ENCODE measurements at regions not wholly inside any gene's neighbourhood (a gene's known extent, or its start where the extent isn't known, plus 50 kb on each side); places are given as distances from the start of the nearest gene placed in this dataset.
A peak's percentile ranks its signal among the peaks of the same experiment; 100 is the strongest.

GRCh38 chr10:35925493-35925892 is 283.4 kb upstream of the FZD8 start:
- Histone ChIP-seq H3K9me3 (no peaks in the 10 kb centered on the region), H3K4me3 (no peak overlapping the region), H3K36me3 (no peaks in the 10 kb centered on the region), H3K4me1 (no peaks in the 10 kb centered on the region), H3K27me3 (no peaks in the 10 kb centered on the region), H3K27ac (no peak overlapping the region)
- DNase-seq: no peak
- 74 to 80% methylated on average over 1 of the region's 1 CpG for WGBS, 2 donors
- ATAC-seq (ENCODE audit: low FRiP score in 2 of 2): no peak
- no peak for TF ChIP-seq CTCF (IDR thresholded peaks at IDR 0.05)
- no peak for TF ChIP-seq EP300 (IDR thresholded peaks at IDR 0.05)
- TF ChIP-seq POLR2A (IDR thresholded peaks at IDR 0.05): no peak
- TF ChIP-seq POLR2AphosphoS5 (IDR thresholded peaks at IDR 0.05): no peak

GRCh38 chr10:35924759-35925158 is 282.7 kb upstream of the FZD8 start:
- Histone ChIP-seq H3K4me3 (no peak overlapping the region), H3K9me3 (no peaks in the 10 kb centered on the region), H3K36me3 (no peaks in the 10 kb centered on the region), H3K27me3 (no peaks in the 10 kb centered on the region), H3K4me1 (no peaks in the 10 kb centered on the region), H3K27ac (no peak overlapping the region)
- WGBS, 2 donors: 69 to 92% methylated on average over 1 of the region's 1 CpG
- ATAC-seq (ENCODE audit: low FRiP score in 2 of 2): no peak
- DNase-seq: no peak
- TF ChIP-seq POLR2AphosphoS5 (IDR thresholded peaks at IDR 0.05): no peak
- no peak for TF ChIP-seq CTCF (IDR thresholded peaks at IDR 0.05)
- no peak for TF ChIP-seq POLR2A (IDR thresholded peaks at IDR 0.05)
- TF ChIP-seq EP300 (IDR thresholded peaks at IDR 0.05): no peak

GRCh38 chr10:35922876-35923600 is 280.9 kb upstream of the FZD8 start:
- ATAC-seq (ENCODE audit: low FRiP score in 2 of 2): no peak
- H3K4me1 ChIP-seq: no peaks in the 10 kb centered on the region
- DNase-seq: no peak
- no peaks in the 10 kb centered on the region for H3K36me3 ChIP-seq
- no peaks in the 10 kb centered on the region for H3K9me3 ChIP-seq
- 91 to 96% methylated on average over 4 of the region's 4 CpGs for WGBS, 2 donors
- no peak for TF ChIP-seq EP300 (IDR thresholded peaks at IDR 0.05)
- TF ChIP-seq POLR2A (IDR thresholded peaks at IDR 0.05): no peak
- no peak for TF ChIP-seq CTCF (IDR thresholded peaks at IDR 0.05)
- TF ChIP-seq POLR2AphosphoS5 (IDR thresholded peaks at IDR 0.05): no peak
- H3K4me3 ChIP-seq: no peak overlapping the region
- no peak overlapping the region for H3K27ac ChIP-seq
- no peaks in the 10 kb centered on the region for H3K27me3 ChIP-seq

- no peaks in the 10 kb centered on the region for H3K4me1 ChIP-seq
- ATAC-seq (ENCODE audit: low FRiP score in 2 of 2) (no peak), DNase-seq (peak in 1 of 2 donors; percentile 37)
- H3K27ac ChIP-seq: no peak overlapping the region
- no peak overlapping the region for H3K4me3 ChIP-seq
- H3K27me3 ChIP-seq: no peaks in the 10 kb centered on the region
- no peaks in the 10 kb centered on the region for H3K9me3 ChIP-seq
- WGBS, 2 donors: 87 to 88% methylated on average over 13 of the region's 13 CpGs
- H3K36me3 ChIP-seq: no peaks in the 10 kb centered on the region
- TF ChIP-seq CTCF (IDR thresholded peaks at IDR 0.05) (no peak), POLR2A (IDR thresholded peaks at IDR 0.05) (no peak), POLR2AphosphoS5 (IDR thresholded peaks at IDR 0.05) (no peak), EP300 (IDR thresholded peaks at IDR 0.05) (no peak)
These were observed 279.8 kb upstream of the FZD8 start for GRCh38 chr10:35921866-35922350.

- no peak for TF ChIP-seq EP300 (IDR thresholded peaks at IDR 0.05)
- no peak for TF ChIP-seq CTCF (IDR thresholded peaks at IDR 0.05)
- TF ChIP-seq POLR2AphosphoS5 (IDR thresholded peaks at IDR 0.05): no peak
- TF ChIP-seq POLR2A (IDR thresholded peaks at IDR 0.05): no peak
- no peaks in the 10 kb centered on the region for H3K36me3 ChIP-seq
- no peaks in the 10 kb centered on the region for H3K27me3 ChIP-seq
- DNase-seq: no peak
- H3K4me1 ChIP-seq: peaks cover 0 to 11% (median 0%) of the 10 kb centered on the region in 4 donors
- H3K9me3 ChIP-seq: no peaks in the 10 kb centered on the region
- no peak overlapping the region for H3K4me3 ChIP-seq
- 82 to 86% methylated on average over 4 of the region's 4 CpGs for WGBS, 2 donors
- ATAC-seq (ENCODE audit: low FRiP score in 2 of 2): no peak
- no peak overlapping the region for H3K27ac ChIP-seq
These were observed 274.7 kb upstream of the FZD8 start for GRCh38 chr10:35916791-35917190.

Data from upper lobe of left lung (tissue), 6 donors.